Pancreas (tissue), 10 donors: ENCODE measurements at regions not wholly inside any gene's neighbourhood (a gene's known extent, or its start where the extent isn't known, plus 50 kb on each side); places are given as distances from the start of the nearest gene placed in this dataset.
A peak's percentile ranks its signal among the peaks of the same experiment; 100 is the strongest.
"Not testable (repeated sequence)": the region's sequence is repeated elsewhere in the genome, so short reads cannot be mapped to it uniquely, and the experiment has no call there.

ENCODE experiments used
- ATAC-seq, 4 donors: fragments of 200-7000 bp; cut with Tn5 transposase; one replicate each; pipeline versions ENCODE4 v1.8.0 to v1.9.1; 2020; ENCODE audit warnings: mild to moderate bottlenecking in 4 of 4, moderate library complexity in 4 of 4
- DNase-seq, 6 donors: peaks; one replicate each; pipeline ENCODE4 v3.0.0-alpha.2; 2020
- FAIRE-seq: peaks from 2 replicates; lab custom pipeline; 2012; peaks lifted over from hg19 to GRCh38; lab: Jason Lieb, UNC
- H3K27ac ChIP-seq, 4 donors: fragments of 200-600 bp; sonication (generic); 1 replicate in 3 of 4; 2 replicates in 1 of 4; pipeline versions ENCODE4 v1.5.0 to v1.8.0; 2020
- H3K27me3 ChIP-seq, 4 donors: fragments of 200-600 bp; one replicate each; pipeline ENCODE4 v1.8.0; 2021
- H3K36me3 ChIP-seq, 3 donors: fragments of 200-600 bp; sonication (generic) in 1 of 3; one replicate each; pipeline versions ENCODE4 v1.5.0 to v1.8.0; 2020 to 2021
- H3K4me1 ChIP-seq, 3 donors: fragments of 200-600 bp; one replicate each; pipeline ENCODE4 v1.8.0; 2021
- H3K4me3 ChIP-seq, 4 donors: fragments of 200-600 bp; sonication (generic) in 2 of 4; one replicate each; pipeline versions ENCODE4 v1.5.0 to v1.8.0; 2020 to 2021
- H3K9me3 ChIP-seq, 4 donors: fragments of 200-600 bp; one replicate each; pipeline ENCODE4 v1.8.0; 2021
- CTCF ChIP-seq, 4 donors: fragments of 200-600 bp; sonication (generic) in 3 of 4; IDR thresholded peaks; one replicate each; pipeline versions ENCODE4 v1.5.0 to v1.8.0; 2021; ENCODE audit warnings: antibody characterized with exemption in 4 of 4
- WGBS, 2 donors: extraction: QIAGEN DNeasy Blood & Tissue Kit; methylation state at CpG; one replicate each; pipeline ENCODE4 v1.1.7; 2013; 5-methylcytosine and 5-hydroxymethylcytosine counted together
- intact Hi-C, 3 donors: fragments of 100-400 bp; cut with DNase I; formaldehyde crosslinking; loops; one replicate each; pipeline versions ENCODE4 v1.11.1 to v1.14.2; 2022
- donor health status: healthy with polysubstance abuse.
- donor health status: DM: no; HTN: no; CAD: no; lungs with moderate emphysema.
- donor health status: DM: no; HTN: no; CAD: no.
- donor health status: control.
- donor health status: control.
- donor health status: Bipolar disorder and iron deficiency.
- donor health status: DM: yes; HTN: yes; CAD: no.
- donor health status: DM: no; HTN: no; CAD: no.
- donor health status: DM: no; HTN: no; CAD: no.
- donor health status: DM: yes; HTN: yes; CAD: no.

- Histone ChIP-seq H3K4me3 (no peak overlapping the region), H3K4me1 (no peaks in the 10 kb centered on the region), H3K27ac (no peak overlapping the region), H3K9me3 (no peaks in the 10 kb centered on the region), H3K36me3 (no peaks in the 10 kb centered on the region), H3K27me3 (no peaks in the 10 kb centered on the region)
- no peak for ATAC-seq
- no peak for FAIRE-seq
- no peak for DNase-seq
- WGBS, 2 donors: 63% methylated on average over 3 of the region's 3 CpGs
- intact Hi-C loops: no loop called here
- no peak for TF ChIP-seq CTCF (IDR thresholded peaks at IDR 0.05)
Observed at GRCh38 chrX:125544031-125544660, 224.5 kb downstream of the TEX13C start.

DNA sequence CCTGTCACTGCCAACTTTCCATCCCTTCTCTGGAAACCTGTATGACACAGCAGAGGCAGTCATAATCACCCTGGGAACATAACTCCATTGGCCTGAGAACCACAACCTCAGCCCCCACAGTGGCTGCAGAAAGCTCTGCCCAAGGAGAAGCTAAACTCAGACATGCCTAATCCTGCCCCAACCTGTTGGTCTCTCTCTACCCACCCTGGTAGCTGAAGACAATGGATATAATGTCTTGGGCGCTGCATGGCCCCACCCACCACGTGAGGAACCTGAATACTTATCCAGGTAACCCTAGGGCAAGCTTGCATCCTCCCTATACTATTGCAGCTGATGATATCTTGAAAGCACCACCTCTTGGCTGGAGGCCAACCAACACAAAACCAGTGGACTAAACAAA, 225.2 kb downstream of the TEX13C start:
- DNase-seq (no peak), ATAC-seq (no peak), FAIRE-seq (no peak)
- H3K4me3 ChIP-seq: no peak overlapping the region
- H3K4me1 ChIP-seq: no peaks in the 10 kb centered on the region
- H3K27me3 ChIP-seq: no peaks in the 10 kb centered on the region
- H3K27ac ChIP-seq: no peak overlapping the region
- H3K36me3 ChIP-seq: no peaks in the 10 kb centered on the region
- intact Hi-C loops: no loop called here
- no peaks in the 10 kb centered on the region for H3K9me3 ChIP-seq
- WGBS, 2 donors: 12 to 44% methylated on average over 2 of the region's 2 CpGs
- TF ChIP-seq CTCF (IDR thresholded peaks at IDR 0.05): no peak

- ATAC-seq (no peak), FAIRE-seq (no peak)
Observed at GRCh38 chrX:125577479-125577878, 257.8 kb downstream of the TEX13C start.

GRCh38 chrX:125604448-125604847, 284.8 kb downstream of the TEX13C start:
- Histone ChIP-seq H3K36me3 (no peaks in the 10 kb centered on the region), H3K4me1 (no peaks in the 10 kb centered on the region), H3K9me3 (no peaks in the 10 kb centered on the region), H3K27me3 (no peaks in the 10 kb centered on the region), H3K27ac (no peak overlapping the region), H3K4me3 (no peak overlapping the region)
- ATAC-seq (no peak), DNase-seq (no peak), FAIRE-seq (no peak)
- intact Hi-C loops: no loop called here
- TF ChIP-seq CTCF (IDR thresholded peaks at IDR 0.05): no peak

More at GRCh38 chrX:125577479-125577878, 257.8 kb downstream of the TEX13C start:
- 21 to 41% methylated on average over 1 of the region's 1 CpG for WGBS, 2 donors
- Histone ChIP-seq H3K36me3 (no peaks in the 10 kb centered on the region), H3K27ac (no peak overlapping the region), H3K27me3 (no peaks in the 10 kb centered on the region), H3K4me1 (no peaks in the 10 kb centered on the region), H3K4me3 (no peak overlapping the region), H3K9me3 (no peaks in the 10 kb centered on the region)
- intact Hi-C loops: no loop called here
- TF ChIP-seq CTCF (IDR thresholded peaks at IDR 0.05): no peak
- DNase-seq: no peak

GRCh38 chrX:125605145-125605544, 285.5 kb downstream of the TEX13C start:
- H3K4me3 ChIP-seq: no peak overlapping the region
- ATAC-seq (no peak), FAIRE-seq (peak; percentile 34), DNase-seq (no peak)
- H3K27me3 ChIP-seq: no peaks in the 10 kb centered on the region
- intact Hi-C loops: no loop called here
- 38 to 45% methylated on average over 2 of the region's 2 CpGs for WGBS, 2 donors
- no peaks in the 10 kb centered on the region for H3K4me1 ChIP-seq
- H3K9me3 ChIP-seq: no peaks in the 10 kb centered on the region
- H3K27ac ChIP-seq: no peak overlapping the region
- no peak for TF ChIP-seq CTCF (IDR thresholded peaks at IDR 0.05)
- H3K36me3 ChIP-seq: no peaks in the 10 kb centered on the region

DNA sequence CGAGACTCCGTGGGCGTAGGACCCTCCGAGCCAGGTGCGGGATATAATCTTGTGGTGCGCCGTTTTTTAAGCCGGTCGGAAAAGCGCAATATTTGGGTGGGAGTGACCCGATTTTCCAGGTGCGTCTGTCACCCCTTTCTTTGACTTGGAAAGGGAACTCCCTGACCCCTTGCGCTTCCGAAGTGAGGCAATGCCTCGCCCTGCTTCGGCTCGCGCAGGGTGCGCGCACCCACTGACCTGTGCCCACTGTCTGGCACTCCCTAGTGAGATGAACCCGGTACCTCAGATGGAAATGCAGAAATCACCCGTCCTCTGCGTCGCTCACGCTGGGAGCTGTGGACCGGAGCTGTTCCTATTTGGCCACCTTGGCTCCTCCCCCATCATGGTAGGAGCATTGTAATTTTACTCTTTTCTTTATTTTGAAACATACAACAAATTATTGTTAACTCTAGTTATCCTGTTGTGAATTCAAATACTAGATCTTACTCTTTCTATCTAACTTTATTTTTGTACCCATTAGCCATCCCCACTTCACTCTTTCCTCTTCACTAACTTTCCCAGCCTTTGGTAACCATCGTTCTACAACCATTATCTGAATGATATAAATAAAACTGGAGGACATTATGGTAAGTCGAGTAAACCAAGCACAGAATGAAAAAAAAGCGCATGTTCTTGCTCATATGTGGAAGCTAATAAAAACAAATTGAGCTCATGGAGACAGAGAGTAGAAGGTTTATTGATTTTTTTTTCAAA, 295.1 kb downstream of the TEX13C start:
- H3K36me3 ChIP-seq, H3K27ac ChIP-seq, ATAC-seq, H3K4me3 ChIP-seq, FAIRE-seq, H3K4me1 ChIP-seq, intact Hi-C loops, H3K27me3 ChIP-seq, H3K9me3 ChIP-seq, DNase-seq: not testable (repeated sequence)
- WGBS, 2 donors: 79 to 82% methylated on average over 17 to 28 of the region's 29 CpGs
